SK-N-SH treated with all-trans-retinoic acid at 6 μM for 48 hours (cell line): ENCODE measurements at regions not wholly inside any gene's neighbourhood (a gene's known extent, or its start where the extent isn't known, plus 50 kb on each side); places are given as distances from the start of the nearest gene placed in this dataset.

Experiments
- ARNTL ChIP-seq: fragments of 450-650 bp; formaldehyde crosslinking; IDR thresholded peaks from 2 replicates; pipeline ENCODE4 v1.5.0; 2020; ENCODE audit warnings: low read depth, mild to moderate bottlenecking, moderate library complexity, borderline replicate concordance
- CSRNP3 ChIP-seq: fragments of 250-450 bp; sonication (Bioruptor Pico); IDR thresholded peaks from 2 replicates; pipeline ENCODE4 v1.5.1; 2021; ENCODE audit warnings: mild to moderate bottlenecking, moderate library complexity
- ESRRG ChIP-seq: fragments of 250-450 bp; sonication (Bioruptor Pico); IDR thresholded peaks from 2 replicates; pipeline ENCODE4 v1.6.1; 2021; ENCODE audit warnings: mild to moderate bottlenecking
- GLIS3 ChIP-seq: fragments of 250-450 bp; sonication (Bioruptor Pico); IDR thresholded peaks from 2 replicates; pipeline ENCODE4 v1.5.0; 2020; ENCODE audit warnings: mild to moderate bottlenecking, moderate library complexity
- OSR1 ChIP-seq: fragments of 250-450 bp; sonication (Bioruptor Pico); IDR thresholded peaks from 2 replicates; pipeline ENCODE4 v1.8.0; 2022; ENCODE audit warnings: moderate library complexity, mild to moderate bottlenecking, inconsistent platforms
- PATZ1 ChIP-seq: fragments of 250-450 bp; sonication (Bioruptor Pico); IDR thresholded peaks from 2 replicates; pipeline ENCODE4 v1.8.0; 2020; ENCODE audit warnings: mild to moderate bottlenecking, moderate library complexity, borderline replicate concordance
- SNAI2 ChIP-seq: fragments of 250-450 bp; sonication (Bioruptor Pico); IDR thresholded peaks from 2 replicates; pipeline ENCODE4 v1.5.0; 2020; ENCODE audit warnings: mild to moderate bottlenecking, moderate library complexity
- TOX ChIP-seq: fragments of 250-450 bp; sonication (Bioruptor Pico); IDR thresholded peaks from 2 replicates; pipeline ENCODE4 v1.8.0; 2021; ENCODE audit warnings: mild to moderate bottlenecking, moderate library complexity, borderline replicate concordance
- ZC3H10 ChIP-seq: fragments of 250-450 bp; sonication (Bioruptor Pico); IDR thresholded peaks from 2 replicates; pipeline ENCODE4 v1.5.1; 2021; ENCODE audit warnings: mild to moderate bottlenecking, moderate library complexity
- ZNF565 ChIP-seq: fragments of 450-650 bp; formaldehyde crosslinking; conservative IDR thresholded peaks from 2 replicates; pipeline ENCODE4 v1.5.0; 2020; ENCODE audit warnings: low read depth, mild to moderate bottlenecking, moderate library complexity
- ZNF70 ChIP-seq: fragments of 450-650 bp; formaldehyde crosslinking; IDR thresholded peaks from 2 replicates; pipeline ENCODE4 v1.5.0; 2020; ENCODE audit warnings: mild to moderate bottlenecking, moderate library complexity
- TF ChIP-seq, protein P1 (sequence below): fragments of 250-450 bp; sonication (Bioruptor Pico); IDR thresholded peaks from 2 replicates; pipeline ENCODE4 v1.5.1; 2020; ENCODE audit warnings: low read depth, mild to moderate bottlenecking, moderate library complexity

DNA sequence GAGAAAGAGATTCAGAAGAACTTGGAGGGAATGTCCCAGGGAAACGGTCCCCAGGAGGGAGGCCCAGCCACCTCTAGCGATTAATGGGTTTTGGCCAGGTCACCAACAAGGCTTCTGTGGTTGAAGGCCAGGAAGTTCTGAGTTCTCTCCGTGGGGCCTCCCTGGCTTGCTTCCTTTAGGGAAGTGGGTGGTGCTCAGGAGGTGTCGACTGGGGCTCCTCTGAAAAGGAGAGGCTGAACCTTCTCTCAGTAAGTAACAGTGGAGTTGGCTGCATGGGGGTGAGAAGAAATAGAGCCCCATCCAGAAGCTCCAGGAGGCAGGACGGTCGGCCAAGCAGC, 77.1 kb upstream of the GSE1 start:
- TF ChIP-seq PATZ1 (CRISPR knock-in tag) (no peak), ZNF565 (CRISPR knock-in tag) (no peak), ARNTL (no peak), TOX (CRISPR knock-in tag) (no peak), ZNF70 (no peak), GLIS3 (CRISPR knock-in tag) (no peak), ZC3H10 (CRISPR knock-in tag) (no peak), ESRRG (no peak), OSR1 (CRISPR knock-in tag) (no peak), CSRNP3 (no peak), SNAI2 (no peak)
- TF ChIP-seq, protein P1, sequence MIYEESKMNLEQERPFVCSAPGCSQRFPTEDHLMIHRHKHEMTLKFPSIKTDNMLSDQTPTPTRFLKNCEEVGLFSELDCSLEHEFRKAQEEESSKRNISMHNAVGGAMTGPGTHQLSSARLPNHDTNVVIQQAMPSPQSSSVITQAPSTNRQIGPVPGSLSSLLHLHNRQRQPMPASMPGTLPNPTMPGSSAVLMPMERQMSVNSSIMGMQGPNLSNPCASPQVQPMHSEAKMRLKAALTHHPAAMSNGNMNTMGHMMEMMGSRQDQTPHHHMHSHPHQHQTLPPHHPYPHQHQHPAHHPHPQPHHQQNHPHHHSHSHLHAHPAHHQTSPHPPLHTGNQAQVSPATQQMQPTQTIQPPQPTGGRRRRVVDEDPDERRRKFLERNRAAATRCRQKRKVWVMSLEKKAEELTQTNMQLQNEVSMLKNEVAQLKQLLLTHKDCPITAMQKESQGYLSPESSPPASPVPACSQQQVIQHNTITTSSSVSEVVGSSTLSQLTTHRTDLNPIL (CRISPR knock-in tag): no peak
